ENCODE measurements at regions not wholly inside any gene's neighbourhood (a gene's known extent, or its start where the extent isn't known, plus 50 kb on each side); places are given as distances from the start of the nearest gene placed in this dataset.
"Not testable (repeated sequence)": the region's sequence is repeated elsewhere in the genome, so short reads cannot be mapped to it uniquely, and the experiment has no call there.

GRCh38 chr1:218917656-218918055 is 256.0 kb upstream of the LYPLAL1 start:
- Mint-ChIP-seq H3K27me3 (no peaks in the 10 kb centered on the region), H3K4me1 (ENCODE audit: low read depth) (no peaks in the 10 kb centered on the region), H3K36me3 (ENCODE audit: low read depth) (no peaks in the 10 kb centered on the region), H3K4me3 (no peak overlapping the region), H3K27ac (no peak overlapping the region), H3K9me3 (peaks cover 2% of the 10 kb centered on the region)
- no peak for DNase-seq

DNA sequence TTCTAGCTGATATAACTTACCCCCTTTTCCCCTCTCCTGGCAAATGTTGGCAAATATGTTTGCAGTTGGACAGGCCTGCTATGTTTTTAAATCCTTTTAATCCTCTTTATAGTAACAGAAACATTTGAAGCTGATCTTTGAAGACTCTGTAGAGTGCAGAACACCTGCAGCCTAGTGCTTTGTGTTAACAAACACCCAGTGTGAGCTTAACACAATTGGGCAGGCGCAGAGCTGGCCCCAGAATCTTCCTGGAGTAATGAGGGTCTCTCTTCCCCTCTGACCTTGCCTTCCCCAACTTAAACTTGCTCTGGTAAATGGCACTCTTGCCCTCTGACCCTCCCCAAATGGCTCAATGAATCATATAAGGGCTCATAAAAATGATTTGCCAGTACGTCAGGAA is 247.9 kb upstream of the LYPLAL1 start:
- Mint-ChIP-seq H3K27me3 (no peaks in the 10 kb centered on the region), H3K9me3 (peaks cover 2% of the 10 kb centered on the region), H3K27ac (no peak overlapping the region), H3K36me3 (ENCODE audit: low read depth) (no peaks in the 10 kb centered on the region), H3K4me1 (ENCODE audit: low read depth) (no peaks in the 10 kb centered on the region), H3K4me3 (no peak overlapping the region)
- DNase-seq = no peak

DNA sequence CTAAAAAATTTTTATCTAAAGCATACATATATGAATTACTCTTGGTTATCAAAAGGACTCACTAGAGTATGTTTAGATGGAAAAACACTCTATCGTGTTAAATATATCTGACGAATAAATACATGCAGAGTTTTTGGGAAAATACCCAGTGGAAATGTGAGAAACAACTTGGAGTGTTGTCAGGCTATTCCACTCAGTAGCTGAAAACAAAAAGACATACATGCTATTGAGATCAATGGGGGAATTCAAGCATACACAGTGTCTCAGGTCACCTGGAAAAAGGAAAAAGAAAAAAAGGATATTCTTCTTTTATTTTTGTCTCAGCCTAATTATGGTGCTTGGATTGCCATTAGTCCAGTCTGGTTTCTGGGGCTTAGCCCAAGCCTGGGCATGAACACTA is 247.0 kb upstream of the LYPLAL1 start:
- Mint-ChIP-seq H3K27ac (no peak overlapping the region), H3K9me3 (no peaks in the 10 kb centered on the region), H3K36me3 (ENCODE audit: low read depth) (no peaks in the 10 kb centered on the region), H3K27me3 (no peaks in the 10 kb centered on the region), H3K4me3 (no peak overlapping the region), H3K4me1 (ENCODE audit: low read depth) (no peaks in the 10 kb centered on the region)
- DNase-seq = no peak

GRCh38 chr1:218930000-218930399 is 243.7 kb upstream of the LYPLAL1 start:
- peaks cover 1% of the 10 kb centered on the region for H3K9me3 Mint-ChIP-seq
- H3K36me3 Mint-ChIP-seq (ENCODE audit: low read depth) = no peaks in the 10 kb centered on the region
- H3K27me3 Mint-ChIP-seq = no peaks in the 10 kb centered on the region
- DNase-seq = no peak
- no peaks in the 10 kb centered on the region for H3K4me1 Mint-ChIP-seq (ENCODE audit: low read depth)
- H3K27ac Mint-ChIP-seq = no peak overlapping the region
- no peak overlapping the region for H3K4me3 Mint-ChIP-seq

DNA sequence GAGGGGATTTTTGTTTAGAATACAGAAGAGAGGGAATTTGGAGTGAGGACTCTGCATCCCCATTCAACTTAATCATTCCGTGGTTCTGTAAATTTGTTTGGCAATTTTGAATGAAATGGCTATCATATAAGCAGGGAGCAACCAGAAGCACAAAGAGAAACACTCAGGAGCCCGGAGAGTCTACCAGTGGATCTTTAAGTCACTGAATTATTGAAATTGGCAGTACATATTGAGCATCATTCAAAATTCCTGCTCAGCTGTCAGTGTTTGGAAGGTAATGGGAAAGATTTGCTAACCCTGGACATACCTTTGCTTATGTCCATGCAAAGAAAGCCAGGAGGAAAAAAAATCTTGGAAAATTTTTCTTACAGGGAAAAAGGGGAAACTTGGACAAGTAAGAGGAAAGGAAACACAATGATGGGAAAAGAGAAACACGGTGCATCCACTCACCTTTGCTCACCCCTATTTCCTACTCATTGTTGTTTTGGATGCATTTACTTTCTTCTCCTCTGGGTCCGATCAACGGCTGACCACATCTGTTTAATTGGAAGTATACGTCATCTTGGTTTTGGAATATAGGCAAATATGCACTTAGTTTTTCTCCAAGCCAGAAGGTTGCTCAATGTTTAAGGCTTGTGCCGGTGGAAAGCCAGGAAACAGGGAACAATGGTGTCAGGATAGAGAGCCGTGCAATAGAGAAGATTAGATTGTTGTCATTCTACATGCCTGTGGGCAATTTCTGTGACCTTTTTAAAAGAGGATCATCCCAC is 243.0 kb upstream of the LYPLAL1 start:
- Mint-ChIP-seq H3K36me3 (ENCODE audit: low read depth) (no peaks in the 10 kb centered on the region), H3K4me1 (ENCODE audit: low read depth) (no peaks in the 10 kb centered on the region), H3K27ac (no peak overlapping the region), H3K27me3 (no peaks in the 10 kb centered on the region), H3K9me3 (peaks cover 6% of the 10 kb centered on the region), H3K4me3 (no peak overlapping the region)
- DNase-seq = no peak

GRCh38 chr1:218931324-218931723 is 242.4 kb upstream of the LYPLAL1 start:
- no peaks in the 10 kb centered on the region for H3K4me1 Mint-ChIP-seq (ENCODE audit: low read depth)
- peaks cover 9% of the 10 kb centered on the region for H3K9me3 Mint-ChIP-seq
- no peaks in the 10 kb centered on the region for H3K27me3 Mint-ChIP-seq
- no peak for DNase-seq
- H3K27ac Mint-ChIP-seq = no peak overlapping the region
- no peaks in the 10 kb centered on the region for H3K36me3 Mint-ChIP-seq (ENCODE audit: low read depth)
- no peak overlapping the region for H3K4me3 Mint-ChIP-seq

- H3K9me3 Mint-ChIP-seq = peaks cover 18% of the 10 kb centered on the region
- H3K4me3 Mint-ChIP-seq = no peak overlapping the region
- H3K27me3 Mint-ChIP-seq = no peaks in the 10 kb centered on the region
- no peaks in the 10 kb centered on the region for H3K4me1 Mint-ChIP-seq (ENCODE audit: low read depth)
- H3K27ac Mint-ChIP-seq = no peak overlapping the region
- no peaks in the 10 kb centered on the region for H3K36me3 Mint-ChIP-seq (ENCODE audit: low read depth)
- DNase-seq = no peak
These were observed 240.2 kb upstream of the LYPLAL1 start for GRCh38 chr1:218933513-218933912.

DNA sequence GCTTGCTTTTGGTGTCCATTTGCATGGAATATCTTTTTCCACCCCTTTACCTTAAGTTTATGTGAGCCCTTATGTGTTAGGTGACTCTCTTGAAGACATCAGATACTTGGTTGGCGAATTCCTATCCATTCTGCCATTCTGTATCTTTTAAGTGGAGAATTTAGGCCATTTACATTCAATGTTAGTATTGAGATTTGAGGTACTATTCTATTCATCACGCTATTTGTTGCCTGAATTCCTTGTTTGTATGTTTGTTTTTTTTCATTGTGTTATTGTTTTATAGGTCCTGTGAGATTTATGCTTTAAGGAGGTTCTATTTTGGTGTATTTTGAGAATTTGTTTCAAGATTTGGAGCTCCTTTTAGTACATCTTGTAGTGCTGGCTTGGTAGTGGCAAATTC is 238.3 kb upstream of the LYPLAL1 start:
- H3K4me1 Mint-ChIP-seq (ENCODE audit: low read depth); H3K4me3 Mint-ChIP-seq; DNase-seq; H3K27me3 Mint-ChIP-seq; H3K27ac Mint-ChIP-seq; H3K36me3 Mint-ChIP-seq (ENCODE audit: low read depth): not testable (repeated sequence)
- H3K9me3 Mint-ChIP-seq = peaks cover 22% of the 10 kb centered on the region

- no peaks in the 10 kb centered on the region for H3K36me3 Mint-ChIP-seq (ENCODE audit: low read depth)
- no peaks in the 10 kb centered on the region for H3K27me3 Mint-ChIP-seq
- no peak overlapping the region for H3K4me3 Mint-ChIP-seq
- no peaks in the 10 kb centered on the region for H3K4me1 Mint-ChIP-seq (ENCODE audit: low read depth)
- no peak for DNase-seq
- no peak overlapping the region for H3K27ac Mint-ChIP-seq
- H3K9me3 Mint-ChIP-seq = peaks cover 22% of the 10 kb centered on the region
These were observed 235.4 kb upstream of the LYPLAL1 start for GRCh38 chr1:218938259-218938658.

DNA sequence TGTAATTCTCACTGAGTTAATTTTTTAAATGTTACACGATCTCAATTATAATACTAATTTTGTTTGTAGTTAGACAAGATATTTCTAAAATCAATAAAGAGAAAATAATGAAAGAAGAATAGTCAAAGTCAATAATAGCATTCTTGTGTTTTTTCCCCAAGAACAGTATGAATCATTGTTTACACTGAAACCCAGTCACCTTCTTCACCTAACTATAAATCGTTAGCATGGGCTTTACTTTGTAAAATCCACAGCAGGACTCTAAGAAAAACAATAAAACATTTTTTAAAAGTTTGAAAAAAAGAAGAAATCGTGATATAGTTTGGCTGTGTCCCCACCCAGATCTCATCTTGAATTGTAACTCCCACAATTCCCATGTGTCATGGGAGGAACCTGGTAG is 234.6 kb upstream of the LYPLAL1 start:
- DNase-seq = no peak
- Mint-ChIP-seq H3K4me3 (no peak overlapping the region), H3K9me3 (peaks cover 22% of the 10 kb centered on the region), H3K4me1 (ENCODE audit: low read depth) (no peaks in the 10 kb centered on the region), H3K27ac (no peak overlapping the region), H3K27me3 (no peaks in the 10 kb centered on the region), H3K36me3 (ENCODE audit: low read depth) (no peaks in the 10 kb centered on the region)

DNA sequence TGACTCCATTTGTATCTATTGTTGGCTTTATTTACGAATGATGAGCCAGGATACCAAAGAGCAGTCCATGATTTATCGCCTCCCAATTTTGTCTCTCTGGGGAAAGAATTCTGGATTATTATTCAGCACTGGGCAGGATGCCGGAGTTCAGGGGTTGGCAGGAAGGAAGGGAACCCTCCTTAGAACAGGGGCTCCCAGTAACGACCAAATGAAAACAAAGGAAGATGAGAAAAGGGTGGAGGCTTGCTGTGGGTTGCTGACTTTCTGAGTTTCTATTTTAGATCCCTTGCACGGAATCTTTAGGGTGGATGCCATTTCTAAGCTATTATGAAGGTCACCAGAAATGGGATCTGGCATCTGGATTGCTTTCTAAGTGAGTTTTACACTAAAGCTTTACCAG is 231.2 kb upstream of the LYPLAL1 start:
- Mint-ChIP-seq H3K27ac (no peak overlapping the region), H3K9me3 (peaks cover 7% of the 10 kb centered on the region), H3K36me3 (ENCODE audit: low read depth) (no peaks in the 10 kb centered on the region), H3K4me1 (ENCODE audit: low read depth) (no peaks in the 10 kb centered on the region), H3K4me3 (no peak overlapping the region), H3K27me3 (no peaks in the 10 kb centered on the region)
- DNase-seq = no peak

DNA sequence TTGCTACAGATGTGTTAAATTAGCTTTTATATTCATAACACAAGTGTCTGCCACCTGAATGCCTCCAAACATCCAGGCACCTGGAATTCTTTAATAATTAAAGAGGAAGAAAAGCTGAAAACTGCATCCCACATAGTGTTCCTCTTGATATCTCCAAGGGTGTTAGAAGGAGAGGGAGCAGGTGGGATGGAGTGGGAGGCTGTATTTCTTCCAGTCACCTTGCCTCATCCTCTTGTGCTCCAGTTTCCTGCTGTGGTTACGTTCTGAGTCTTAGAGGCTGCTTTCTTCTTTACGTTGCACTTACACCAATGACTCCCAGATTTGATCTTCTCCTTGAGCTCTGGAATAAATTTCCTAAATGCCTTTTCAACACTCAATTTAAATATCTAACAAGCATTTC is 230.3 kb upstream of the LYPLAL1 start:
- H3K9me3 Mint-ChIP-seq = peaks cover 4% of the 10 kb centered on the region
- no peaks in the 10 kb centered on the region for H3K36me3 Mint-ChIP-seq (ENCODE audit: low read depth)
- no peaks in the 10 kb centered on the region for H3K4me1 Mint-ChIP-seq (ENCODE audit: low read depth)
- DNase-seq = no peak
- H3K27ac Mint-ChIP-seq = no peak overlapping the region
- no peak overlapping the region for H3K4me3 Mint-ChIP-seq
- H3K27me3 Mint-ChIP-seq = no peaks in the 10 kb centered on the region

- Mint-ChIP-seq H3K36me3 (ENCODE audit: low read depth) (no peaks in the 10 kb centered on the region), H3K4me3 (no peak overlapping the region), H3K9me3 (no peaks in the 10 kb centered on the region), H3K27me3 (no peaks in the 10 kb centered on the region), H3K27ac (no peak overlapping the region), H3K4me1 (ENCODE audit: low read depth) (no peaks in the 10 kb centered on the region)
- no peak for DNase-seq
These were observed 228.6 kb upstream of the LYPLAL1 start for GRCh38 chr1:218945050-218945449.

GRCh38 chr1:218946147-218946546 is 227.5 kb upstream of the LYPLAL1 start:
- H3K9me3 Mint-ChIP-seq = no peaks in the 10 kb centered on the region
- no peak overlapping the region for H3K27ac Mint-ChIP-seq
- no peak for DNase-seq
- H3K36me3 Mint-ChIP-seq (ENCODE audit: low read depth) = no peaks in the 10 kb centered on the region
- H3K4me3 Mint-ChIP-seq = no peak overlapping the region
- no peaks in the 10 kb centered on the region for H3K27me3 Mint-ChIP-seq
- H3K4me1 Mint-ChIP-seq (ENCODE audit: low read depth) = no peaks in the 10 kb centered on the region

- no peaks in the 10 kb centered on the region for H3K4me1 Mint-ChIP-seq (ENCODE audit: low read depth)
These were observed 225.2 kb upstream of the LYPLAL1 start for GRCh38 chr1:218948446-218948845.

DNA sequence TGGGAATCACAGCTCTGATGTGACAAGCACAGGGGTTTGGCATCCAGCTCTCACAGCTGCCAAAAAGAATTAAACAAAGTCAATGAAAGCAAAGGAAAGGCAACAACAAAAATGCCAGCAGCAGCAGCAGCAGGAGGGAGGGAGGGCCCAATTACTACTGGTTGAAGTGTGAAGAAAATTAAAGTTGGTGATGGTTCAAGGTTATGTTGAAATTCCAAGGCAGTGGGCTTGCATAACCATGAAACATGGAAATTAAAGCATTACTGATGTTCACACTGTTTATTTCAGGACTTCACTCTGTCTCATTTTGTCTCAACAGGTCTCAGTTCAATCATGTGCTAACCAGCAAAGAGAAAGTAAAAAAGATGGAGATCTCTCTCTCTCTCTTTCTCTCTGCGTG is 220.3 kb upstream of the LYPLAL1 start:
- no peaks in the 10 kb centered on the region for H3K36me3 Mint-ChIP-seq (ENCODE audit: low read depth)
- DNase-seq = no peak
- no peaks in the 10 kb centered on the region for H3K27me3 Mint-ChIP-seq
- H3K27ac Mint-ChIP-seq = no peak overlapping the region
- no peaks in the 10 kb centered on the region for H3K9me3 Mint-ChIP-seq
- no peak overlapping the region for H3K4me3 Mint-ChIP-seq
- H3K4me1 Mint-ChIP-seq (ENCODE audit: low read depth) = no peaks in the 10 kb centered on the region

More at GRCh38 chr1:218948446-218948845, 225.2 kb upstream of the LYPLAL1 start:
- Mint-ChIP-seq H3K27me3 (no peaks in the 10 kb centered on the region), H3K4me3 (no peak overlapping the region), H3K27ac (no peak overlapping the region), H3K36me3 (ENCODE audit: low read depth) (no peaks in the 10 kb centered on the region), H3K9me3 (no peaks in the 10 kb centered on the region)
- DNase-seq = no peak

Measured in activated T-cell treated with anti-CD3 and anti-CD28 coated beads, Interleukin-2, amount 50 U/mL, for 24 hours (primary cell).